ENCODE measurements at regions not wholly inside any gene's neighbourhood (a gene's known extent, or its start where the extent isn't known, plus 50 kb on each side); places are given as distances from the start of the nearest gene placed in this dataset.

DNA sequence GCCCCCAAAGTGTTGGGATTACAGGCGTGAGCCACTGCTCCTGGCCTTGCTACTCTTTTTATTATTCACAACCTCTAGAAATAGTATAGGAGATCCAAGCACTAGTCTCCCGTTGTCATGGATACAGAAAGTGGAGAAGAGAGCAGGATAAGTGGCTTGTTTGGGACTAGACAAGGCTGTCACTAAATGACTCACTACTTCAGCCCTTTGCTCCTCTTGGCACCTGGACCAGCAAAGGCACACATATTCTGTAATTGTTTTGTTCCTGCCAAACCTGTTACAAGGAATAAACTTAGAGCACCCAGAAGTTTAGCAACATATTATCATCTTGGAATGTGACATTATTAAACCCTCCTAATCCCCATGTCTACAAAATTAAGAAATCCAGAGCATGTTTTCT, 427.2 kb upstream of the THBS1 start:
- TF ChIP-seq POLR2A (IDR thresholded peaks at IDR 0.05), result no peak
- TF ChIP-seq, protein P1, sequence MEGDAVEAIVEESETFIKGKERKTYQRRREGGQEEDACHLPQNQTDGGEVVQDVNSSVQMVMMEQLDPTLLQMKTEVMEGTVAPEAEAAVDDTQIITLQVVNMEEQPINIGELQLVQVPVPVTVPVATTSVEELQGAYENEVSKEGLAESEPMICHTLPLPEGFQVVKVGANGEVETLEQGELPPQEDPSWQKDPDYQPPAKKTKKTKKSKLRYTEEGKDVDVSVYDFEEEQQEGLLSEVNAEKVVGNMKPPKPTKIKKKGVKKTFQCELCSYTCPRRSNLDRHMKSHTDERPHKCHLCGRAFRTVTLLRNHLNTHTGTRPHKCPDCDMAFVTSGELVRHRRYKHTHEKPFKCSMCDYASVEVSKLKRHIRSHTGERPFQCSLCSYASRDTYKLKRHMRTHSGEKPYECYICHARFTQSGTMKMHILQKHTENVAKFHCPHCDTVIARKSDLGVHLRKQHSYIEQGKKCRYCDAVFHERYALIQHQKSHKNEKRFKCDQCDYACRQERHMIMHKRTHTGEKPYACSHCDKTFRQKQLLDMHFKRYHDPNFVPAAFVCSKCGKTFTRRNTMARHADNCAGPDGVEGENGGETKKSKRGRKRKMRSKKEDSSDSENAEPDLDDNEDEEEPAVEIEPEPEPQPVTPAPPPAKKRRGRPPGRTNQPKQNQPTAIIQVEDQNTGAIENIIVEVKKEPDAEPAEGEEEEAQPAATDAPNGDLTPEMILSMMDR (IDR thresholded peaks at IDR 0.05), result no peak
